Pancreas (tissue), 10 donors: ENCODE measurements at regions not wholly inside any gene's neighbourhood (a gene's known extent, or its start where the extent isn't known, plus 50 kb on each side); places are given as distances from the start of the nearest gene placed in this dataset.

Source experiments
- ATAC-seq, 4 donors: fragments of 200-7000 bp; cut with Tn5 transposase; one replicate each; pipeline versions ENCODE4 v1.8.0 to v1.9.1; 2020; ENCODE audit warnings: mild to moderate bottlenecking in 4 of 4, moderate library complexity in 4 of 4
- DNase-seq, 6 donors: peaks; one replicate each; pipeline ENCODE4 v3.0.0-alpha.2; 2020
- FAIRE-seq: peaks from 2 replicates; lab custom pipeline; 2012; peaks lifted over from hg19 to GRCh38; lab: Jason Lieb, UNC
- H3K27ac ChIP-seq, 4 donors: fragments of 200-600 bp; sonication (generic); 1 replicate in 3 of 4; 2 replicates in 1 of 4; pipeline versions ENCODE4 v1.5.0 to v1.8.0; 2020
- H3K27me3 ChIP-seq, 4 donors: fragments of 200-600 bp; one replicate each; pipeline ENCODE4 v1.8.0; 2021
- H3K36me3 ChIP-seq, 3 donors: fragments of 200-600 bp; sonication (generic) in 1 of 3; one replicate each; pipeline versions ENCODE4 v1.5.0 to v1.8.0; 2020 to 2021
- H3K4me1 ChIP-seq, 3 donors: fragments of 200-600 bp; one replicate each; pipeline ENCODE4 v1.8.0; 2021
- H3K4me3 ChIP-seq, 4 donors: fragments of 200-600 bp; sonication (generic) in 2 of 4; one replicate each; pipeline versions ENCODE4 v1.5.0 to v1.8.0; 2020 to 2021
- H3K9me3 ChIP-seq, 4 donors: fragments of 200-600 bp; one replicate each; pipeline ENCODE4 v1.8.0; 2021
- CTCF ChIP-seq, 4 donors: fragments of 200-600 bp; sonication (generic) in 3 of 4; IDR thresholded peaks; one replicate each; pipeline versions ENCODE4 v1.5.0 to v1.8.0; 2021; ENCODE audit warnings: antibody characterized with exemption in 4 of 4
- WGBS, 2 donors: extraction: QIAGEN DNeasy Blood & Tissue Kit; methylation state at CpG; one replicate each; pipeline ENCODE4 v1.1.7; 2013; 5-methylcytosine and 5-hydroxymethylcytosine counted together
- intact Hi-C, 3 donors: fragments of 100-400 bp; cut with DNase I; formaldehyde crosslinking; loops; one replicate each; pipeline versions ENCODE4 v1.11.1 to v1.14.2; 2022
- donor health status: healthy with polysubstance abuse.
- donor health status: DM: no; HTN: no; CAD: no; lungs with moderate emphysema.
- donor health status: DM: no; HTN: no; CAD: no.
- donor health status: control.
- donor health status: control.
- donor health status: Bipolar disorder and iron deficiency.
- donor health status: DM: yes; HTN: yes; CAD: no.
- donor health status: DM: no; HTN: no; CAD: no.
- donor health status: DM: no; HTN: no; CAD: no.
- donor health status: DM: yes; HTN: yes; CAD: no.

GRCh38 chr16:26838931-26839330 is 227.8 kb upstream of the C16orf82 start:
- TF ChIP-seq CTCF (IDR thresholded peaks at IDR 0.05), result no peak
- intact Hi-C loops, result no loop called here
- no peaks in the 10 kb centered on the region for H3K27me3 ChIP-seq
- no peaks in the 10 kb centered on the region for H3K4me1 ChIP-seq
- no peak overlapping the region for H3K4me3 ChIP-seq
- FAIRE-seq (no peak), DNase-seq (no peak), ATAC-seq (no peak)
- no peaks in the 10 kb centered on the region for H3K9me3 ChIP-seq
- 65 to 66% methylated on average over 6 of the region's 6 CpGs for WGBS, 2 donors
- H3K36me3 ChIP-seq, result no peaks in the 10 kb centered on the region
- H3K27ac ChIP-seq, result no peak overlapping the region

- Histone ChIP-seq H3K9me3 (no peaks in the 10 kb centered on the region), H3K36me3 (no peaks in the 10 kb centered on the region), H3K4me1 (no peaks in the 10 kb centered on the region), H3K4me3 (no peak overlapping the region), H3K27me3 (no peaks in the 10 kb centered on the region), H3K27ac (no peak overlapping the region)
- 66 to 74% methylated on average over 7 of the region's 7 CpGs for WGBS, 2 donors
- ATAC-seq (no peak), FAIRE-seq (no peak), DNase-seq (no peak)
- no peak for TF ChIP-seq CTCF (IDR thresholded peaks at IDR 0.05)
- intact Hi-C loops, result no loop called here
Measured at GRCh38 chr16:26840691-26841090, 226.0 kb upstream of the C16orf82 start.

- 51 to 64% methylated on average over 4 of the region's 4 CpGs for WGBS, 2 donors
Measured at GRCh38 chr16:26856271-26856670, 210.5 kb upstream of the C16orf82 start.

GRCh38 chr16:26856791-26857190 is 209.9 kb upstream of the C16orf82 start:
- Histone ChIP-seq H3K27ac (no peak overlapping the region), H3K9me3 (no peaks in the 10 kb centered on the region), H3K36me3 (no peaks in the 10 kb centered on the region), H3K4me3 (no peak overlapping the region), H3K27me3 (no peaks in the 10 kb centered on the region), H3K4me1 (no peaks in the 10 kb centered on the region)
- ATAC-seq, result no peak
- intact Hi-C loops, result no loop called here
- 56 to 67% methylated on average over 5 of the region's 5 CpGs for WGBS, 2 donors
- no peak for FAIRE-seq
- no peak for DNase-seq
- no peak for TF ChIP-seq CTCF (IDR thresholded peaks at IDR 0.05)

More at GRCh38 chr16:26856271-26856670, 210.5 kb upstream of the C16orf82 start:
- no peak for TF ChIP-seq CTCF (IDR thresholded peaks at IDR 0.05)
- no peaks in the 10 kb centered on the region for H3K36me3 ChIP-seq
- no peak for DNase-seq
- FAIRE-seq, result no peak
- no peak overlapping the region for H3K27ac ChIP-seq
- H3K27me3 ChIP-seq, result no peaks in the 10 kb centered on the region
- no peak overlapping the region for H3K4me3 ChIP-seq
- no peak for ATAC-seq
- H3K4me1 ChIP-seq, result no peaks in the 10 kb centered on the region
- intact Hi-C loops, result no loop called here
- no peaks in the 10 kb centered on the region for H3K9me3 ChIP-seq

- Histone ChIP-seq H3K27me3 (no peaks in the 10 kb centered on the region), H3K36me3 (no peaks in the 10 kb centered on the region), H3K9me3 (no peaks in the 10 kb centered on the region), H3K27ac (no peak overlapping the region), H3K4me3 (no peak overlapping the region), H3K4me1 (no peaks in the 10 kb centered on the region)
- no peak for TF ChIP-seq CTCF (IDR thresholded peaks at IDR 0.05)
- FAIRE-seq, result no peak
- intact Hi-C loops, result no loop called here
- no peak for DNase-seq
- WGBS, 2 donors, result 57 to 70% methylated on average over 4 of the region's 4 CpGs
- no peak for ATAC-seq
Measured at GRCh38 chr16:26857371-26857770, 209.4 kb upstream of the C16orf82 start.
